HL-60/S4 treated with retinoic acid at 250 ng/mL for 4 days and 3 days (cell line): ENCODE measurements at regions not wholly inside any gene's neighbourhood (a gene's known extent, or its start where the extent isn't known, plus 50 kb on each side); places are given as distances from the start of the nearest gene placed in this dataset.

Experiments
- in situ Hi-C: fragments of 300-500 bp; cut with MboI; formaldehyde crosslinking; loops from 2 replicates; pipeline ENCODE4 v1.7.0; 2022; ENCODE audit warnings: low sequenced_read_pairs

- in situ Hi-C loops: no loop called here
Measured at GRCh38 chr2:150601280-150602038, 114.0 kb upstream of the RND3 start.

- in situ Hi-C loops: no loop called here
Measured at GRCh38 chr2:150599889-150600288, 112.4 kb upstream of the RND3 start.

GRCh38 chr2:150598383-150598782, 110.9 kb upstream of the RND3 start:
- in situ Hi-C loops: no loop called here

GRCh38 chr2:150595803-150596470, 108.5 kb upstream of the RND3 start:
- in situ Hi-C loops: no loop called here

GRCh38 chr2:150594299-150594698, 106.8 kb upstream of the RND3 start:
- in situ Hi-C loops: no loop called here

GRCh38 chr2:150591496-150592285, 104.2 kb upstream of the RND3 start:
- in situ Hi-C loops: no loop called here

GRCh38 chr2:150589681-150590080, 102.2 kb upstream of the RND3 start:
- in situ Hi-C loops: no loop called here

GRCh38 chr2:150588506-150588870, 101.0 kb upstream of the RND3 start:
- in situ Hi-C loops: no loop called here

- in situ Hi-C loops: no loop called here
Measured at GRCh38 chr2:150587547-150588505, 100.4 kb upstream of the RND3 start.

GRCh38 chr2:150586858-150587257, 99.4 kb upstream of the RND3 start:
- in situ Hi-C loops: no loop called here

- in situ Hi-C loops: no loop called here
Measured at GRCh38 chr2:150585221-150585971, 97.9 kb upstream of the RND3 start.

GRCh38 chr2:150584081-150584480, 96.6 kb upstream of the RND3 start:
- in situ Hi-C loops: no loop called here

GRCh38 chr2:150581717-150582472, 94.4 kb upstream of the RND3 start:
- in situ Hi-C loops: no loop called here

- in situ Hi-C loops: no loop called here
Measured at GRCh38 chr2:150578481-150578880, 91.0 kb upstream of the RND3 start.

- in situ Hi-C loops: no loop called here
Measured at GRCh38 chr2:150575861-150576260, 88.4 kb upstream of the RND3 start.

GRCh38 chr2:150572961-150573395, 85.5 kb upstream of the RND3 start:
- in situ Hi-C loops: no loop called here

- in situ Hi-C loops: no loop called here
Measured at GRCh38 chr2:150572194-150572766, 84.8 kb upstream of the RND3 start.

GRCh38 chr2:150571121-150571520, 83.7 kb upstream of the RND3 start:
- in situ Hi-C loops: no loop called here

- in situ Hi-C loops: no loop called here
Measured at GRCh38 chr2:150570712-150571111, 83.2 kb upstream of the RND3 start.
